ENCODE measurements at regions not wholly inside any gene's neighbourhood (a gene's known extent, or its start where the extent isn't known, plus 50 kb on each side); places are given as distances from the start of the nearest gene placed in this dataset.

- DNase-seq: no peak
- Histone ChIP-seq H3K36me3 (replicated peaks in 1 of 2) (no peaks in the 10 kb centered on the region), H3K27me3 (no peaks in the 10 kb centered on the region), H3K4me1 (replicated peaks in 1 of 2) (no peaks in the 10 kb centered on the region), H3K27ac (no peak overlapping the region), H3K4me3 (no peak overlapping the region), H3K9me3 (replicated peaks in 1 of 3) (no peaks in the 10 kb centered on the region)
- TF ChIP-seq POLR2A (IDR thresholded peaks at IDR 0.05): no peak
- TF ChIP-seq CTCF (IDR thresholded peaks at IDR 0.05): no peak
- 73 to 80% (median 76%) methylated on average over 6 of the region's 6 CpGs for WGBS, 4 donors
- intact Hi-C loops (cut with DNase I): no loop called here
Measured at GRCh38 chr11:25838918-25839625, 492.9 kb upstream of the ANO3 start.

GRCh38 chr11:25844811-25845210, 487.1 kb upstream of the ANO3 start:
- H3K27me3 ChIP-seq: no peaks in the 10 kb centered on the region
- TF ChIP-seq POLR2A (IDR thresholded peaks at IDR 0.05) (no peak), CTCF (IDR thresholded peaks at IDR 0.05) (no peak)
- 62 to 79% (median 66%) methylated on average over 4 of the region's 4 CpGs for WGBS, 4 donors
- no peaks in the 10 kb centered on the region for H3K4me1 ChIP-seq (replicated peaks in 1 of 2)
- no peak for DNase-seq
- H3K27ac ChIP-seq: no peak overlapping the region
- H3K4me3 ChIP-seq: no peak overlapping the region
- intact Hi-C loops (cut with DNase I): no loop called here
- no peaks in the 10 kb centered on the region for H3K36me3 ChIP-seq (replicated peaks in 1 of 2)
- no peaks in the 10 kb centered on the region for H3K9me3 ChIP-seq (replicated peaks in 1 of 3)

DNA sequence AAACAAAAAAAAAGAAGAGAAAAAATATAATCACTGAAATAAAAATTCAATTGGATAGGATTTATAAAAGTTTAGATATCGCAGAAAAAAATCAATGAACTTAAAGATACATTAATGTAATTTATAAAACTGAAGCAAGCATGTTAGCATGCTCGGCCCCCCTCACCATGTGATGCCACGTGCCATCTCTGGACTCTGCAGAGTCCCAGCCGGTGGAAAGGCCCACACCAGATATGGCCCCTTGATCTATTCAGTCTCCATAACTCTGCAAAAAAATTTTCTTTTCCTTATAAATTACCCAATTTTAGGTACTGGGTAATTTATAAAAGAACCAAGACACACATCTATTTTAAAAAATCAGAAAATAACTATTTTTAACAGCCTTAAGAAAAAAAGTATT, 476.0 kb upstream of the ANO3 start:
- WGBS, 4 donors: 90 to 96% (median 92%) methylated on average over 4 of the region's 4 CpGs
- no peak overlapping the region for H3K27ac ChIP-seq
- no peak for TF ChIP-seq POLR2A (IDR thresholded peaks at IDR 0.05)
- TF ChIP-seq CTCF (IDR thresholded peaks at IDR 0.05): no peak
- H3K36me3 ChIP-seq (replicated peaks in 1 of 2): no peaks in the 10 kb centered on the region
- H3K9me3 ChIP-seq (replicated peaks in 1 of 3): no peaks in the 10 kb centered on the region
- H3K4me3 ChIP-seq: no peak overlapping the region
- DNase-seq: no peak
- no peaks in the 10 kb centered on the region for H3K4me1 ChIP-seq (replicated peaks in 1 of 2)
- no peaks in the 10 kb centered on the region for H3K27me3 ChIP-seq
- intact Hi-C loops (cut with DNase I): no loop called here

DNA sequence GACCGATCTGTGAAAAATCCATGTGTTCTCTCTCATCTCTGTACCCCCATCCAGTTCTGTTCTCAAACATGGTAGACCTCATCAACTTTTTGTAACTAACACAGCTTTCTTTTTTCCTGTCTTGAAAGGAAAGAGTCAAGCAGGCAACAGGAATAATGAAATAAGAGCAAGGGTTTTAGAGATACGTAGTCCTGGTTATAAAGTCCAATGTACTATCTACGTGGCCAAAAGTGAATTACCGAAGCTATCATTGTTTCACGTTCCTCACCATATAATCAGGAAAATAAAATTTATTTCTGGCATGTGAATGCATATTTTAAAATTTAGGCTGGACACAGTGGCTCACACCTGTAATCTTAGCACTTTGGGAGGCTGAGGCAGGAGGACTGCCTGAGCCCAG, 472.2 kb upstream of the ANO3 start:
- Histone ChIP-seq H3K9me3 (replicated peaks in 1 of 3) (no peaks in the 10 kb centered on the region), H3K4me1 (replicated peaks in 1 of 2) (no peaks in the 10 kb centered on the region), H3K27ac (no peak overlapping the region), H3K27me3 (no peaks in the 10 kb centered on the region), H3K36me3 (replicated peaks in 1 of 2) (no peaks in the 10 kb centered on the region), H3K4me3 (no peak overlapping the region)
- intact Hi-C loops (cut with DNase I): no loop called here
- DNase-seq: no peak
- 84 to 94% (median 86%) methylated on average over 5 of the region's 5 CpGs for WGBS, 4 donors
- TF ChIP-seq CTCF (IDR thresholded peaks at IDR 0.05): no peak
- no peak for TF ChIP-seq POLR2A (IDR thresholded peaks at IDR 0.05)

All from adrenal gland (tissue), 9 donors.